BJ (cell line): ENCODE measurements at regions not wholly inside any gene's neighbourhood (a gene's known extent, or its start where the extent isn't known, plus 50 kb on each side); places are given as distances from the start of the nearest gene placed in this dataset.
A peak's percentile ranks its signal among the peaks of the same experiment; 100 is the strongest.

ENCODE experiments used
- CTCF ChIA-PET: fragments of 350-600 bp; formaldehyde crosslinking; extraction: SDS; loops from one replicate; lab custom pipeline; 2021; ENCODE audit warnings: antibody characterized with exemption, inconsistent platforms; lab: Yijun Ruan, JAX
- POLR2A ChIA-PET: fragments of 300-600 bp; sonication (Branson Sonifier 250); formaldehyde crosslinking; extraction: SDS; loops from one replicate; lab custom pipeline; 2021; ENCODE audit warnings: antibody characterized with exemption; lab: Charles Lee
- DNase-seq: peaks from one replicate; pipeline ENCODE4 v3.0.0-alpha.2; 2011; ENCODE audit warnings: low read depth
- H3K27me3 ChIP-seq: 2 replicates; pipeline ENCODE4 v1.6.0; 2011; ENCODE audit warnings: low read length; ENCODE audit not compliant: control insufficient read depth, insufficient read depth
- H3K36me3 ChIP-seq: 2 replicates; pipeline ENCODE4 v1.5.1; 2011; ENCODE audit warnings: low read length; ENCODE audit not compliant: control insufficient read depth, insufficient read depth
- H3K4me3 ChIP-seq: 2 replicates; pipeline ENCODE4 v1.5.1; 2011; ENCODE audit warnings: low read depth, mild to moderate bottlenecking, control low read depth, low read length
- CTCF ChIP-seq: IDR thresholded peaks from 2 replicates; pipeline ENCODE4 v1.5.1; 2011; ENCODE audit warnings: low read depth, mild to moderate bottlenecking, control low read depth, inconsistent platforms, low read length, moderate library complexity; ENCODE audit not compliant: insufficient read depth

GRCh38 chr21:35508139-35508888 lies 459.2 kb upstream of the RUNX1 start:
- Histone ChIP-seq H3K4me3 (no peak overlapping the region), H3K27me3 (no peaks in the 10 kb centered on the region), H3K36me3 (no peaks in the 10 kb centered on the region)
- POLR2A ChIA-PET: no interaction called here
- DNase-seq: peak; percentile 13
- peak; percentile 38 for TF ChIP-seq CTCF
- CTCF ChIA-PET: interaction anchor here (0.6 to 1.6 kb wide), 14 partner anchors 15 to 763 kb away, joined by 3 to 5 read pairs (median 3); no protein-coding TSS in a partner anchor

- ChIA-PET POLR2A (interaction anchor here (0.6 kb wide), 1 partner anchor 278 kb away, joined by 3 read pairs; no protein-coding TSS in a partner anchor), CTCF (interaction anchor here (0.7 to 1.6 kb wide), 2 partner anchors 24 to 107 kb away, joined by 3 to 5 read pairs; no protein-coding TSS in a partner anchor)
- DNase-seq: no peak
- no peaks in the 10 kb centered on the region for H3K27me3 ChIP-seq
- H3K4me3 ChIP-seq: no peak overlapping the region
- no peak for TF ChIP-seq CTCF
- H3K36me3 ChIP-seq: no peaks in the 10 kb centered on the region
Observed at GRCh38 chr21:35507181-35507759, 458.2 kb upstream of the RUNX1 start.

GRCh38 chr21:35506771-35507170 lies 457.7 kb upstream of the RUNX1 start:
- ChIA-PET CTCF (interaction anchor here (0.7 kb wide), 1 partner anchor 107 kb away, joined by 3 read pairs; no protein-coding TSS in a partner anchor), POLR2A (no interaction called here)
- no peak for DNase-seq
- no peak for TF ChIP-seq CTCF
- Histone ChIP-seq H3K4me3 (no peak overlapping the region), H3K27me3 (no peaks in the 10 kb centered on the region), H3K36me3 (no peaks in the 10 kb centered on the region)

- TF ChIP-seq CTCF: no peak
- DNase-seq: no peak
- no peaks in the 10 kb centered on the region for H3K36me3 ChIP-seq
- no peak overlapping the region for H3K4me3 ChIP-seq
- POLR2A ChIA-PET: no interaction called here
- CTCF ChIA-PET: interaction anchor here (1.2 kb wide), 1 partner anchor 29 kb away, joined by 4 read pairs; no protein-coding TSS in a partner anchor
- no peaks in the 10 kb centered on the region for H3K27me3 ChIP-seq
Observed at GRCh38 chr21:35506352-35506751, 457.2 kb upstream of the RUNX1 start.

GRCh38 chr21:35504951-35505466 lies 455.9 kb upstream of the RUNX1 start:
- no peaks in the 10 kb centered on the region for H3K27me3 ChIP-seq
- no peak for DNase-seq
- POLR2A ChIA-PET: no interaction called here
- CTCF ChIA-PET: interaction anchor here (1.2 to 1.6 kb wide), 2 partner anchors 27 to 615 kb away, joined by 4 to 5 read pairs; no protein-coding TSS in a partner anchor
- H3K4me3 ChIP-seq: no peak overlapping the region
- H3K36me3 ChIP-seq: no peaks in the 10 kb centered on the region
- TF ChIP-seq CTCF: no peak
